GM12865 (cell line): ENCODE measurements at regions not wholly inside any gene's neighbourhood (a gene's known extent, or its start where the extent isn't known, plus 50 kb on each side); places are given as distances from the start of the nearest gene placed in this dataset.
A peak's percentile ranks its signal among the peaks of the same experiment; 100 is the strongest.

Source experiments
- DNase-seq: peaks from one replicate; pipeline ENCODE4 v3.0.0; 2010; ENCODE audit warnings: low read depth
- H3K4me3 ChIP-seq: 2 replicates; pipeline ENCODE4 v1.5.1; 2011; ENCODE audit warnings: mild to moderate bottlenecking, low read depth, low read length, control low read depth
- CTCF ChIP-seq: IDR thresholded peaks from 2 replicates; pipeline ENCODE4 v1.5.1; 2011; ENCODE audit warnings: low read length, control low read depth, low read depth, inconsistent platforms; ENCODE audit not compliant: insufficient read depth; ENCODE audit errors: missing control alignments

- TF ChIP-seq CTCF = no peak
- no peak overlapping the region for H3K4me3 ChIP-seq
- no peak for DNase-seq
Observed at GRCh38 chr12:68092976-68093375, 66.6 kb downstream of the IFNG start.

DNA sequence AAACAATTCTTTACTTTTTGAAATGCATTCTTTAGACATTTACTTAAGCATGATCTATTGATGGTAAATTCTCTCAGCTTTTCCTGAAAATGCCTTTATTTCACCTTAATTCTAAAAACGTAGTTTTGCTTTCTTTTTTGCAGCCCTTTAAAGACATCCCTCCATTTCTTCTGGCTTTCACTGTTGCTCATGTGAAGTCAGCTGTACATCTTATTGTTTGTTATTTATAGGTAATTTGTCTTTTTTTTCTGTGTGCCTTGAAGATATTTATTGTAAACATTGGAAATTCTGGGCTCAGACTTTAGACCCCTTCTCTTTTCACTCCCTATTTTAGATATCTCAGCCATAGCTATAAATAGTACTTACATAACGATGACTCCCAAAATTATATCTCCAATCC, 70.4 kb downstream of the IFNG start:
- no peak for TF ChIP-seq CTCF
- H3K4me3 ChIP-seq = no peak overlapping the region

DNA sequence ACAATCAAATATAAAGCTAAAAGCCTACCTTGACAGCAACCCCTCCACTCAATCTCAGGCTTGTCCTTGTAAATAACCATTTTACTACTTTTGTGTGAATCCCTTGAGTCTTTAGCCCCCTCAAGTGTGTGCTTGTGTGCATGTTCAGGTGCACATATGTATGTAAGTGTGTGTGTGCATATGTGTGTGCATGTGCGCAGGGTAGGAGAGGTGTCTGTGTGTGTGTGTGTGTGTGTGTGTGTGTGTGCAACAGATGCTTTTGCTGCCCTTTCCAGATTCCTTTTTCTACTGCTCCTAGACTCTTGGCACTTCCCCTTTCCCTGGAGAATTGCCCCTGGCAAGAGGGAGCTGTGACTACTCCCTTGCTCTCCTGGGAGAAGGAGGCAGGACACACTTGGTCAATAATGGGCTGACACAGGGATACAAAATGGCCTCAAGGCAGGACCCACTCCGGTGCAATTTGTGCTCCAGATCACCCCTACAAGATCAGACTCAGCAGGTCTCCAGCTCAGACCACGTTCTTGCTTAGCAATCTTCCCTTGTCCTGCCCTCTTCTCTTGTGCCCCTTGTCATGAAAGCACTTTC, 73.4 kb downstream of the IFNG start:
- H3K4me3 ChIP-seq = no peak overlapping the region
- DNase-seq = no peak
- TF ChIP-seq CTCF = no peak

More for the DNA sequence above, 70.4 kb downstream of the IFNG start:
- DNase-seq = no peak

- no peak overlapping the region for H3K4me3 ChIP-seq
- DNase-seq = no peak
- TF ChIP-seq CTCF = no peak
Observed at GRCh38 chr12:68081561-68081960, 78.0 kb downstream of the IFNG start.

- TF ChIP-seq CTCF = no peak
- DNase-seq = peak; percentile 48
- no peak overlapping the region for H3K4me3 ChIP-seq
Observed at GRCh38 chr12:68080577-68080976, 79.0 kb downstream of the IFNG start.

DNA sequence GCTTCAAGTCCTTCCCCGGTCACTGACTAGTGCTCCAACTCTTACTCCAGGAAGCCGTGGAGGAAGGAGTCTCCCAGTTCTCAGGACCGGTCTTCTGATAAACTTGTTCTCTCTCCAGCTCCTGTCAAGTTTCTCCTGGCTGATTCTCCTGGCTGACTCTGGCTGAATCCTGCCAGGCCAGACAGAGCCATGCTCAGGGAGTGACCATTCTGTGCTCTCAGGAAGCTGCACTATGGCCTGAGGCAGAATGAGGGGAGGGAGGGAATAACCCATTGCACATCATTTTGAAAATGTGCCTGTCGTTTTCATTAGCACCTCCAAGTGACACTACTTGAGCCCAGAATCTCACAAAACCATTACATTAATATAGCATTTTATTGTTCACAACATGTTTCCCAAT, 80.8 kb downstream of the IFNG start:
- TF ChIP-seq CTCF = no peak
- no peak for DNase-seq
- no peak overlapping the region for H3K4me3 ChIP-seq

DNA sequence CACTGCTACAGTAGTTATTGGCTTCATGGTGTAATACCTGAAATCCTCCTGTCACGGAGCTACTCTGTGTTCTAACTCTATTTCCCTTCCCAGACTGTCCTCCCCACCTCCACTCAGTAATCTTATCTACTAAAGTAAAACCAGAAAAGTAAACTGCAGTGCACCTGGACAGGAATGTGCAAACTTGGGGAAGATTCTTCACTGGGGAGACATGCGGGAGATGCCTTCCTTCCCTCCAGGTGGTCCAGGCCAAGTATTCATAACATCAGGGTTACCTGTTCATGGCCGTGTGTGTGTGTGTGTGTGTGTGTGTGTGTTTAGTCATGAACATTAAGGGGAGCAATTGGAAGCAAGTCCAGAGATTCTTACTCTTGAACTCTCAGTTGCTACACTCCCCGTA, 84.1 kb downstream of the IFNG start:
- DNase-seq = no peak
- no peak overlapping the region for H3K4me3 ChIP-seq
- TF ChIP-seq CTCF = no peak
